Anterior cingulate cortex (tissue), 58 donors: ENCODE measurements at regions not wholly inside any gene's neighbourhood (a gene's known extent, or its start where the extent isn't known, plus 50 kb on each side); places are given as distances from the start of the nearest gene placed in this dataset.
"Not testable (repeated sequence)": the region's sequence is repeated elsewhere in the genome, so short reads cannot be mapped to it uniquely, and the experiment has no call there.

Experiments
- DNase-seq, 58 donors: peaks; one replicate each; lab custom pipeline; 2025; lab: John Stamatoyannopoulos, UW

DNA sequence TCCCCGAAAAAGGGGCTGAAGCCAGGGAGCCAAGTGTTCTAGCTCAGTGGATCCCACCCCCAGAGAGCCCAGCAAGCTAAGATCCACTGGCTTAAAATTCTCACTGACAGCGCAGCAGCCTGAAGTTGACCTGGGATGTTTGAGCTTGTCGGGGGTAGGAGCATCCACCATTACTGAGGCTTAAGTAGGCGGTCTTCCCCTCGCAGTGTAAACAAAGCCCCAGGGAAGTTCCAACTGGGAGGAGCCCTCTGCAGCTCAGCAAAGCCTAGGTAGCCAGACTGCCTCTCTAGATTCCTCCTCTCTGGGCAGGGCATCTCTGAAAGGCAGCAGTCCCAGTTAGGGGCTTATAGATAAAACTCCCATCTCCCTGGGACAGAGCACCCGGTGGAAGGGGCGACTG, 56.8 kb upstream of the FGF16 start:
- DNase-seq: not testable (repeated sequence)

DNA sequence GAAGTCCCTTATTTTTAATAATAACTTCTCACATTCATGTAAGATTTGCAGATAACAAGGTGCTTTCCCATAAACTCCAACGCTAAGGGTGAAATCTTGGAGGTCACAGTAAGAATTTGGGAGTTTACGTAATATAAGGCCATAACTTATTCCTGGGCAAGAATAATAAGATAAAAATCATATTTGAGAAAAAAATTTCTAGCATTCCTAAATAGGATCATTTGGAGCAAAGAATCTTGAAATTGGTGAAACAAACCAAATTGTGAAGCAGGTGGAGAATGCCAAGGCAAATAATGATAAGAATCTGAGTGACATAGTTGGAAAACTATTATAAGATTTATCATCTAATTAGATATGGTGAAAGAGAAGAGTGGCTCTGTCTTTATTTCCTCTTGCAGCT, 50.4 kb upstream of the FGF16 start:
- DNase-seq: no peak
